ENCODE measurements at regions not wholly inside any gene's neighbourhood (a gene's known extent, or its start where the extent isn't known, plus 50 kb on each side); places are given as distances from the start of the nearest gene placed in this dataset.

DNA sequence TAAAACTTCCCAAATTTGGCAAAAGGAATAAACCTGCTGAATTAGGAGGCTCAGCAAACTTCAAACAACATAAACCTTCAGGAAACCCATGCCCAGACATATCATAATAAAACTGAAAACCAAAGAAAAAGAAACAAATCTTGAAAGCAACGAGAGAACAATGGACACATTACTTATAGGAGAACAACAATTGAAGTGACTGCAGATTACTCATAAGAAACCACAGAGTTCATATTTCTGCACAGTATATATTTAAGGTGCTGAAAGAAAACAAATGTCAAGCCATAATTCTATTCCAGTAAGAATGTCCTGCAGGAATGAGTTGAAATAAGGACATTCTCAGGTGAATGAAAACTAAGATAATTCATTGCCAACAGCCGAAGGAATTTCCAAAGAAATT, 80.8 kb upstream of the PROK2 start:
- Histone ChIP-seq H3K4me3 (no peak overlapping the region), H3K9me3 (peaks cover 0 to 7% (median 0%) of the 10 kb centered on the region in 3 donors), H3K36me3 (no peaks in the 10 kb centered on the region), H3K4me1 (no peaks in the 10 kb centered on the region), H3K27me3 (peaks cover 24% of the 10 kb centered on the region), H3K27ac (no peak overlapping the region)
- no peak for ATAC-seq
- TF ChIP-seq EP300 (IDR thresholded peaks at IDR 0.05) (no peak), POLR2AphosphoS5 (IDR thresholded peaks at IDR 0.05) (no peak), POLR2A (IDR thresholded peaks at IDR 0.05) (no peak)
- TF ChIP-seq, protein P1, sequence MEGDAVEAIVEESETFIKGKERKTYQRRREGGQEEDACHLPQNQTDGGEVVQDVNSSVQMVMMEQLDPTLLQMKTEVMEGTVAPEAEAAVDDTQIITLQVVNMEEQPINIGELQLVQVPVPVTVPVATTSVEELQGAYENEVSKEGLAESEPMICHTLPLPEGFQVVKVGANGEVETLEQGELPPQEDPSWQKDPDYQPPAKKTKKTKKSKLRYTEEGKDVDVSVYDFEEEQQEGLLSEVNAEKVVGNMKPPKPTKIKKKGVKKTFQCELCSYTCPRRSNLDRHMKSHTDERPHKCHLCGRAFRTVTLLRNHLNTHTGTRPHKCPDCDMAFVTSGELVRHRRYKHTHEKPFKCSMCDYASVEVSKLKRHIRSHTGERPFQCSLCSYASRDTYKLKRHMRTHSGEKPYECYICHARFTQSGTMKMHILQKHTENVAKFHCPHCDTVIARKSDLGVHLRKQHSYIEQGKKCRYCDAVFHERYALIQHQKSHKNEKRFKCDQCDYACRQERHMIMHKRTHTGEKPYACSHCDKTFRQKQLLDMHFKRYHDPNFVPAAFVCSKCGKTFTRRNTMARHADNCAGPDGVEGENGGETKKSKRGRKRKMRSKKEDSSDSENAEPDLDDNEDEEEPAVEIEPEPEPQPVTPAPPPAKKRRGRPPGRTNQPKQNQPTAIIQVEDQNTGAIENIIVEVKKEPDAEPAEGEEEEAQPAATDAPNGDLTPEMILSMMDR (IDR thresholded peaks at IDR 0.05) = no peak
- 67% methylated on average over 2 of the region's 2 CpGs for WGBS, 2 donors (ENCODE audit: low coverage in 1 of 2)

DNA sequence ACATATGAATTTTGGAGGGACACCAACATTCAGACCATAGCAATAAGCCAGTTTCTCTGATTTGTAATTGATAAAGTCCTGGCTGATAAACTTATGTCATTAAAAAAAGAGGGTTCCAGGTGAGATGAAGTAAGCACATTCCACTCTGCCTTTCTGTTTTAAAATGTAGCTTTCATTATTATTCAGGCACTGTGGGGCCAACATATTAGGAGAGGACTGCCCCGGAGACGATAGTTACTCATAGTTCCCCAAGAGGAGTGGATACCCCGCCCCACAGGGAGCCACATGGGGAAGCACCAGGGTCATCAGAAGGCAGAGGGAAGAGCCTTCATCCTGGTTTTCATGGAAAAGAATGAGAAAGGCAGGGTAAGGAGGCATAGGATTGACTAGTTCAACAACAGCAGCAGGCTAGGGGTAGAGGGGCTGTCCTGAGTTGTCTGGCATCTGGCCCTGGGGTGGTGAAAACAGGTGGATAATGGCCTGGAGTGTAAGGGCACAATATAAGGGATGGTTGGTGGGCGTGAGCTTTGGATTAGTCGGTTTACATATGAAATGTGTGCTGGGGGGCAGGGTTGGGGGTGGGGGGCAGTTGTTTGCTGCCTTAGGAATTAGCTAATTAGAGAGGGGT, 78.7 kb upstream of the PROK2 start:
- Histone ChIP-seq H3K27ac (no peak overlapping the region), H3K4me3 (no peak overlapping the region), H3K9me3 (peaks cover 0 to 14% (median 0%) of the 10 kb centered on the region in 3 donors), H3K4me1 (no peaks in the 10 kb centered on the region), H3K27me3 (peaks cover 33% of the 10 kb centered on the region), H3K36me3 (no peaks in the 10 kb centered on the region)
- ATAC-seq = no peak
- WGBS, 2 donors (ENCODE audit: low coverage in 1 of 2) = 44 to 47% methylated on average over 3 to 4 of the region's 5 CpGs
- TF ChIP-seq POLR2A (IDR thresholded peaks at IDR 0.05) (no peak), POLR2AphosphoS5 (IDR thresholded peaks at IDR 0.05) (no peak), EP300 (IDR thresholded peaks at IDR 0.05) (no peak)
- TF ChIP-seq, protein P1 (IDR thresholded peaks at IDR 0.05) = no peak

DNA sequence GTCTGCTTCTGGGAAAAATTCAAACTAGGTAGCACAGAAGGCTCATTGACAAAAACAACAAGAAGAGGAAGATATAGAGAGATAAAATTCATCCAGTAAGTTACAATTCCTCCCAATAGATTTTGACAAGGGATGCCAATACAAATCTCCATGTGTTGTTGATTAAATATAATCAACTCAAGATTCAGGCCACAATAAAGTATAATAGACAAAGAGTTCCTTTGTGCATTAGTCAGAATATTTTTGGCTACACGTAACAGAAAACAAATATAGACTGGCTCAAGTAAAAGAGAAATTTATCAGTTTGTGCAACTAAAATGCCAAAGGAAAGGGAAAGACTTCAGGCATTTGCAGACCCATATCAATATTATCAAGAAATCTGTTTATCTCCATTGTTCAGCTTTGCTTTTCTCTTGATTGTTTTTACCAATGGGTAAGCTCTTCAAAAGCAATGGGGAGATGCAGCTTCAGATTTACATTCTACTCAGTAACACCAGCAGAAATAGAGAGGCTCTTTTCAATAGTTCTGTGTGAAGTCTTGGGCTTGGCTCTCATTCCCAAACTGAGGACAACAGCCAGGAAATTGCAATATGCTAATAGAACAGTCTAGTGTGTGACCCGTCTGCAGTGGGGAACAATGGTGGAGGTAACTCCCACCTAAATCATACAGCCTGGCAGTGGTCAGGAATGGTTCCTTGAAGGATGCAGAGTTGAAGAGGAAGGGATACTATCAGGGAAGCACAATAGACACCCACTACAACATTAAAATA, 77.6 kb upstream of the PROK2 start:
- WGBS, 2 donors (ENCODE audit: low coverage in 1 of 2) = 58 to 75% methylated on average over 1 to 2 of the region's 2 CpGs
- no peak for ATAC-seq
- TF ChIP-seq, protein P1 (IDR thresholded peaks at IDR 0.05) = no peak
- TF ChIP-seq POLR2AphosphoS5 (IDR thresholded peaks at IDR 0.05) = no peak

DNA sequence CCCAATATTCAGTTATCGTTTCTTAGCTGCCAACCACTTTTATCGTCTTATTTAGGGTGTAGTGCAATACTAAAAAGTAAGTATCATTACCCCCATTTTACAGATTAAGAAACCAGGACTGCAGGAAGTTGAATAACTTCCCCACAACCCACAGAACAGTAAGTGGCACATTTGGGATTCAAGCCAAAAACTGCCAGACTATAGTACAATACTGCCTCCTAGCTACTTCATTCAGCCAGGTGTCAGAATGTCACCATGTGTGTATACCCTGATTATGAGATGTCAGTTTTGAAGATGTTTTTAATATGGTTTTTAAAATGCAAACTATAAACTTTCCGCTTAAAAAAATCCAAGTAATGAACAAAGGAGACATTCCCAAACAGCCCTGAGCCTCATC, 74.2 kb upstream of the PROK2 start:
- WGBS, 2 donors (ENCODE audit: low coverage in 1 of 2) = 80 to 81% methylated on average over 3 of the region's 3 CpGs
- ATAC-seq = no peak
- Histone ChIP-seq H3K27ac (no peak overlapping the region), H3K4me1 (no peaks in the 10 kb centered on the region), H3K4me3 (no peak overlapping the region), H3K36me3 (no peaks in the 10 kb centered on the region), H3K9me3 (peaks cover 0 to 14% (median 0%) of the 10 kb centered on the region in 3 donors), H3K27me3 (peaks cover 25% of the 10 kb centered on the region)
- TF ChIP-seq POLR2AphosphoS5 (IDR thresholded peaks at IDR 0.05) (peak; percentile 38), EP300 (IDR thresholded peaks at IDR 0.05) (no peak), POLR2A (IDR thresholded peaks at IDR 0.05) (no peak)
- TF ChIP-seq, protein P1 (IDR thresholded peaks at IDR 0.05) = peak in 3 of 4 experiments; percentile 16 to 52 (median 41)

More for the DNA sequence above, 77.6 kb upstream of the PROK2 start:
- Histone ChIP-seq H3K27ac (no peak overlapping the region), H3K36me3 (no peaks in the 10 kb centered on the region), H3K4me3 (no peak overlapping the region), H3K9me3 (peaks cover 0 to 14% (median 0%) of the 10 kb centered on the region in 3 donors), H3K27me3 (peaks cover 33% of the 10 kb centered on the region), H3K4me1 (no peaks in the 10 kb centered on the region)

Data from gastroesophageal sphincter (tissue), 4 donors.